ENCODE measurements at regions not wholly inside any gene's neighbourhood (a gene's known extent, or its start where the extent isn't known, plus 50 kb on each side); places are given as distances from the start of the nearest gene placed in this dataset.

DNA sequence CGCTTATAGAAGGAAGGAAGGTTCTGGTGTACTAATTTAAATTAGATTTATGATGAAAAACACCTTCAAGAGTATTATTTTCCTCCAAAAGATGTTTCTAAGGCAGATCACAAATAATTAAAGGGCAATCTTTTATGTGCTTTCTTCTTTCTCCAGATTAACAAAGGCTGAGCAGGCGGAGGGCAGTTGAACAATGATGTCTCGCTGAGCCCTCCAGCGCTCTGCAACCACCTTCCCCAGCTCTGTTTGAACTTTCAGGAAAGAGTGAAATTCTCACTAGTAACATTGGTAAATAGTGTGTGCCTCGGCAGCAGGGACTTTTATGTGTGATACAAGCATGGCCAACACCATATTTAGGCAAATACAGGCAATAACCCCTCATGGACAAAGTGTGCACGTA lies 379.1 kb upstream of the MKI67 start (continued):
- TF ChIP-seq, protein P1, sequence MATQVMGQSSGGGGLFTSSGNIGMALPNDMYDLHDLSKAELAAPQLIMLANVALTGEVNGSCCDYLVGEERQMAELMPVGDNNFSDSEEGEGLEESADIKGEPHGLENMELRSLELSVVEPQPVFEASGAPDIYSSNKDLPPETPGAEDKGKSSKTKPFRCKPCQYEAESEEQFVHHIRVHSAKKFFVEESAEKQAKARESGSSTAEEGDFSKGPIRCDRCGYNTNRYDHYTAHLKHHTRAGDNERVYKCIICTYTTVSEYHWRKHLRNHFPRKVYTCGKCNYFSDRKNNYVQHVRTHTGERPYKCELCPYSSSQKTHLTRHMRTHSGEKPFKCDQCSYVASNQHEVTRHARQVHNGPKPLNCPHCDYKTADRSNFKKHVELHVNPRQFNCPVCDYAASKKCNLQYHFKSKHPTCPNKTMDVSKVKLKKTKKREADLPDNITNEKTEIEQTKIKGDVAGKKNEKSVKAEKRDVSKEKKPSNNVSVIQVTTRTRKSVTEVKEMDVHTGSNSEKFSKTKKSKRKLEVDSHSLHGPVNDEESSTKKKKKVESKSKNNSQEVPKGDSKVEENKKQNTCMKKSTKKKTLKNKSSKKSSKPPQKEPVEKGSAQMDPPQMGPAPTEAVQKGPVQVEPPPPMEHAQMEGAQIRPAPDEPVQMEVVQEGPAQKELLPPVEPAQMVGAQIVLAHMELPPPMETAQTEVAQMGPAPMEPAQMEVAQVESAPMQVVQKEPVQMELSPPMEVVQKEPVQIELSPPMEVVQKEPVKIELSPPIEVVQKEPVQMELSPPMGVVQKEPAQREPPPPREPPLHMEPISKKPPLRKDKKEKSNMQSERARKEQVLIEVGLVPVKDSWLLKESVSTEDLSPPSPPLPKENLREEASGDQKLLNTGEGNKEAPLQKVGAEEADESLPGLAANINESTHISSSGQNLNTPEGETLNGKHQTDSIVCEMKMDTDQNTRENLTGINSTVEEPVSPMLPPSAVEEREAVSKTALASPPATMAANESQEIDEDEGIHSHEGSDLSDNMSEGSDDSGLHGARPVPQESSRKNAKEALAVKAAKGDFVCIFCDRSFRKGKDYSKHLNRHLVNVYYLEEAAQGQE (IDR thresholded peaks at IDR 0.05; ENCODE audit: low read depth, low read length), result no peak
- no peak for TF ChIP-seq SMC3 (IDR thresholded peaks at IDR 0.05; ENCODE audit: low read depth, low read length)

DNA sequence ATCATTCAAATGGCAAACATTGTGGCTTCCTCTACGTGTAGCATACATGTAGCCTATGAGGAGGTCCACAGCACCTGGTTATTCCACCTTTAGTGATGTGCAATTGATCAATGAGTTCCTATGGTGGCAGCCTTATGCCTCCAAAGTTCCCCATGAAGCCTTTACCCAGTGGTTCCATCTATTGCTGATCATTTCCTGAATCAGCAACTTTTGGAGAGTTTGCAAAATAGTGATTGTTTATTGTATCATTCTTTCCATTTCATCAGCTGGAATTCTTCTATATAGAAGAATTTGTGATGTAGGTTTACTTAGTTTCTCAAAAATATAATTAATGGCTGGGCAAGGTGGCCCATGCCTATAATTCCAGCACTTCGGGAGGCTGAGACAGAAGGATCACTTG lies 380.2 kb upstream of the MKI67 start:
- CTCF ChIA-PET, result no interaction called here
- TF ChIP-seq RAD21 (IDR thresholded peaks at IDR 0.05; ENCODE audit: low read length), result no peak
- no peak for TF ChIP-seq FOSL2 (IDR thresholded peaks at IDR 0.05; ENCODE audit: borderline replicate concordance, low read depth)
- no peak for TF ChIP-seq MXI1 (IDR thresholded peaks at IDR 0.05; ENCODE audit: low read depth, low read length)
- TF ChIP-seq, protein P2, sequence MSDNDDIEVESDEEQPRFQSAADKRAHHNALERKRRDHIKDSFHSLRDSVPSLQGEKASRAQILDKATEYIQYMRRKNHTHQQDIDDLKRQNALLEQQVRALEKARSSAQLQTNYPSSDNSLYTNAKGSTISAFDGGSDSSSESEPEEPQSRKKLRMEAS (IDR thresholded peaks at IDR 0.05; ENCODE audit: low read depth), result no peak
- TF ChIP-seq, protein P3, sequence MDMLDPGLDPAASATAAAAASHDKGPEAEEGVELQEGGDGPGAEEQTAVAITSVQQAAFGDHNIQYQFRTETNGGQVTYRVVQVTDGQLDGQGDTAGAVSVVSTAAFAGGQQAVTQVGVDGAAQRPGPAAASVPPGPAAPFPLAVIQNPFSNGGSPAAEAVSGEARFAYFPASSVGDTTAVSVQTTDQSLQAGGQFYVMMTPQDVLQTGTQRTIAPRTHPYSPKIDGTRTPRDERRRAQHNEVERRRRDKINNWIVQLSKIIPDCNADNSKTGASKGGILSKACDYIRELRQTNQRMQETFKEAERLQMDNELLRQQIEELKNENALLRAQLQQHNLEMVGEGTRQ (IDR thresholded peaks at IDR 0.05; ENCODE audit: borderline replicate concordance, low read depth, low read length), result no peak
- TF ChIP-seq RXRA (IDR thresholded peaks at IDR 0.05; ENCODE audit: borderline replicate concordance, low read depth), result no peak
- no peak for TF ChIP-seq YY1 (IDR thresholded peaks at IDR 0.05; ENCODE audit: low read depth)
- TF ChIP-seq TEAD4 (IDR thresholded peaks at IDR 0.05; ENCODE audit: borderline replicate concordance, insufficient read depth), result no peak
- no peak for TF ChIP-seq TAF1 (IDR thresholded peaks at IDR 0.05; ENCODE audit: borderline replicate concordance, low read depth, low read length)
- Histone ChIP-seq H3K9ac (no peak overlapping the region), H3K27me3 (ENCODE audit: insufficient read depth) (no peaks in the 10 kb centered on the region), H3K9me2 (no peaks in the 10 kb centered on the region), H3K4me2 (no peak overlapping the region), H3K36me3 (replicated peaks in 1 of 2; ENCODE audit: control insufficient read depth in 1 of 2, insufficient read depth in 2 of 2, low read length in 1 of 2) (no peaks in the 10 kb centered on the region), H3F3A (replicated peaks; ENCODE audit: insufficient read depth) (no peaks in the 10 kb centered on the region), H3K27ac (ENCODE audit: low read depth in 2 of 2, low read length in 1 of 2) (no peak overlapping the region), H3K4me1 (ENCODE audit: control insufficient read depth in 1 of 2, insufficient read depth in 2 of 2, low read depth in 1 of 2, low read length in 1 of 2) (peaks cover 0 to 11% of the 10 kb centered on the region in 2 experiments; a peak in 1 of 4 replicates), H3K9me3 (0 out of 2 replicates have a peak, but pooled peaks cover 4% of the 10 kb centered on the region), H2AFZ (ENCODE audit: low read depth) (no peak overlapping the region), H3K4me3 (ENCODE audit: low read depth in 2 of 2, low read length in 1 of 2) (no peak overlapping the region), H4K20me1 (ENCODE audit: insufficient read depth) (no peaks in the 10 kb centered on the region), H3K79me2 (ENCODE audit: insufficient read depth) (no peaks in the 10 kb centered on the region)
- POLR2A ChIA-PET, result no interaction called here
- 13% methylated on average over 2 of the region's 2 CpGs for WGBS (ENCODE audit: low lambda C conversion rate)
- no peak for DNase-seq

DNA sequence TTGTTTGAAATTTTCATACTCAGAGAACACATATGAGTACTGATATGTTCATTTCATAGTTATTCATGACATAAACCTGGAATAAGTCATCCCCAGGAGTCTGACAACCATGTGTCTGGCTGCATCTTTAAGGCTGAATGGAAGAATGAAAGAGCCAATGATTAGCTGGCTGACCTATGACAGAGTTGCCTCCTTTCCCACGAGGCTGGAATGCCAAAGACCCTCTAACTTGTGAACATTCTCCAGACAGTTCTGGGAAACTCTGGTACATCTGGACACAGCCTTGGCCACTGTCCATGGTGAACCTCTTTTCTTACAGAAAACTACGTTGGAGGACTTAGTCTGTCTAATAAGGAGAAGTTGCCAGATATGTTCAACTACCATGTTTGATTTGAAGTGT lies 380.8 kb upstream of the MKI67 start:
- Histone ChIP-seq H3K4me2 (no peak overlapping the region), H3K4me3 (ENCODE audit: low read depth in 2 of 2, low read length in 1 of 2) (no peak overlapping the region), H4K20me1 (ENCODE audit: insufficient read depth) (no peaks in the 10 kb centered on the region), H3K79me2 (ENCODE audit: insufficient read depth) (no peaks in the 10 kb centered on the region), H3K27me3 (ENCODE audit: insufficient read depth) (no peaks in the 10 kb centered on the region), H3K9me3 (0 out of 2 replicates have a peak, but pooled peaks cover 4% of the 10 kb centered on the region), H3K4me1 (ENCODE audit: control insufficient read depth in 1 of 2, insufficient read depth in 2 of 2, low read depth in 1 of 2, low read length in 1 of 2) (peaks cover 0 to 13% of the 10 kb centered on the region in 2 experiments; a peak in 1 of 4 replicates), H3K9ac (no peak overlapping the region), H3F3A (replicated peaks; ENCODE audit: insufficient read depth) (no peaks in the 10 kb centered on the region), H3K36me3 (replicated peaks in 1 of 2; ENCODE audit: control insufficient read depth in 1 of 2, insufficient read depth in 2 of 2, low read length in 1 of 2) (no peaks in the 10 kb centered on the region), H3K27ac (ENCODE audit: low read depth in 2 of 2, low read length in 1 of 2) (no peak overlapping the region), H2AFZ (ENCODE audit: low read depth) (no peak overlapping the region), H3K9me2 (no peaks in the 10 kb centered on the region)
- TF ChIP-seq EP300 (IDR thresholded peaks at IDR 0.05; ENCODE audit: borderline replicate concordance in 1 of 2, low read depth in 1 of 2, low read length in 1 of 2) (no peak), FOXM1 (IDR thresholded peaks at IDR 0.05; ENCODE audit: low read depth) (no peak)
- WGBS (ENCODE audit: low lambda C conversion rate), result 4% methylated on average over 2 of the region's 2 CpGs
- CTCF ChIA-PET, result no interaction called here
- POLR2A ChIA-PET, result no interaction called here
- no peak for DNase-seq
